GM18502 (cell line): ENCODE measurements at regions not wholly inside any gene's neighbourhood (a gene's known extent, or its start where the extent isn't known, plus 50 kb on each side); places are given as distances from the start of the nearest gene placed in this dataset.

Experiments used
- ATAC-seq: cut with Tn5 transposase; IDR thresholded peaks from one replicate; pipeline ENCODE4 v1.9.1; 2021; ENCODE audit warnings: mild to moderate bottlenecking; ENCODE audit not compliant: unreplicated experiment, poor library complexity

GRCh38 chr2:142199073-142199472 lies 68.3 kb upstream of the LRP1B start:
- ATAC-seq, result no peak

GRCh38 chr2:142190805-142191204 lies 60.0 kb upstream of the LRP1B start:
- no peak for ATAC-seq

- ATAC-seq, result no peak
These were observed 58.7 kb upstream of the LRP1B start for GRCh38 chr2:142189501-142189900.

- no peak for ATAC-seq
These were observed 57.7 kb upstream of the LRP1B start for GRCh38 chr2:142188562-142188961.

- no peak for ATAC-seq
These were observed 50.2 kb upstream of the LRP1B start for GRCh38 chr2:142180820-142181533.
